Loucy (cell line): ENCODE measurements at regions not wholly inside any gene's neighbourhood (a gene's known extent, or its start where the extent isn't known, plus 50 kb on each side); places are given as distances from the start of the nearest gene placed in this dataset.

ENCODE experiments used
- CTCF ChIP-seq: fragments of 200-600 bp; sonication (generic); conservative IDR thresholded peaks from 2 replicates; pipeline ENCODE4 v1.5.1; 2014; ENCODE audit warnings: mild to moderate bottlenecking, antibody characterized with exemption, low read length
- EZH2phosphoT487 ChIP-seq: fragments of 200-600 bp; IDR thresholded peaks from 2 replicates; pipeline ENCODE4 v1.6.1; 2018; ENCODE audit warnings: antibody characterized with exemption, mild to moderate bottlenecking, moderate library complexity, borderline replicate concordance

- TF ChIP-seq CTCF (no peak), EZH2phosphoT487 (no peak)
Measured at GRCh38 chr14:27371868-27372267, 774.0 kb upstream of the NOVA1 start.
